ENCODE measurements at regions not wholly inside any gene's neighbourhood (a gene's known extent, or its start where the extent isn't known, plus 50 kb on each side); places are given as distances from the start of the nearest gene placed in this dataset.

DNA sequence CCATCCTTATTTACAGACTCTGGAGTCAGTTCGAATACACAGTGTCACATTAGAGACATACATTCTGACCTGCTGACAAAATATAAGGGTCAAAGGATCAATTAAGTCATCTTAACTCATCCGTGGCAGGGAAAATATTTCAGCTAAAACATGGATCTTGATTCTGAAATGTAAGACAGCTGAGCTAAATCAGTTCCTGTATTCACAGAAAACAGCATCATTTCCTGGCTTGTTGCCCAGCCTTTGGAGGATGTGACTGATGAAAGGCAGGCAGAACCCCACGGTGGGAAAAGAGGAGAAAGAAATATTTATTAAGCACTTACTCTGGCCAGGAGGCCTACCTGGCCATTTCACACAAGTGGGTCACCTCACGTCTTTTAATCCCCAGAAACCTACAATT lies 101.9 kb downstream of the GAS2L3 start:
- peak; percentile 21 to 90 for DNase-seq (ENCODE audit: low read depth in 2 of 2)

DNA sequence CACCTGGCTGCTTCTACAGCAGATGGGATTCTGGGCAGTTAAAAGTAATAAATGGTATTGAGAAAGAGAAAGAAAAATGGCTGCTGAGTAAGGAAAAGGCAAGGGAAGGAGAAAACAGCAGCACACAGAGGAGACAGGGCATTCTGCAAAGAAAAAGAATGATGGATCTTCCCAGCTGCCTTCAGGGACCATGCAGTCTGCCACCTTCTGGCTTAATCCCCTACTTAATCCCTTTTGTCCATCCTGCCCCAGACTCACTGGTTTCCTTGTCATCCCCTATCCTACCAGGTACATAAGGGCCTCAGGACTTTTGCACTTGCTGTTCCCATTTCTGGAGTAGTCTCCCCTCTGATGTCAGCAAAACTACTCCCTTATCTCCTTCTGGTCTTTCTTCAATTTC lies 107.6 kb downstream of the GAS2L3 start:
- DNase-seq (ENCODE audit: low read depth in 2 of 2) = no peak

DNA sequence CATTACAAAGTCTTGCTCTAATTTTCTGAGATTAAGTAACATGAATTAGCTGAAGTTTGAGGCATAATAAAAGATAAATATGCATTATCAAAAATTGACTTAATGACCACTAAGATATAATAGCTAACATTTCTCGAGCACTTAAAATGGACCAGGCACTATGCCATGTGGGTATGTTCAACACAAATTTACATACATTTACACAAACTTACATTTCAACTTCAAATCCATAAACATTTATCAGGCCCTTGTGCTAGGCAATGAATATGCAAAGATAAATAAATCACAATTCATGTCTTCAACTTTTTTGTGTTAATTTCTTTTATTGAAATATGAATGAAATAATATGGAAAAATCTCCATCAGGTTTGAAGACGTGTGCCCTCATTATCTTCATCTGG lies 108.7 kb downstream of the GAS2L3 start:
- no peak for DNase-seq (ENCODE audit: low read depth in 2 of 2)

DNA sequence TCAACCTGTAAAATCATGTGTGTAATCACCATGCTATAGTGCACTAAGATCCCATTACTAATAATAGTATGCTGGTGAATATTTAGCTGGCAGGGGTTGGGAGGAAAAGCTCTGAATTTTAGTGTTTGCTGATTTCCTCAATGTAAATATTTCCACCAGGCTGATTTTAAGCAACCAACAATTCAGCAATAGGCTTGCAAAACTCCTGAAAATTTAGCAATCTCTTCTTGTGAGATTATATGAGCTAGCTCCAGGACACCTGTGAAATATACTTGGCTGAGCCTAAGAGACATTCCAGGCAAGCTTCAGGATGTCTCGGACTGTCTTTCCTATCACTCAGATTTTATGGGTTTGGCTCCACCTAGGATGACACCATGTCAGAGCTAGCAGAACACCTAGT lies 106.9 kb upstream of the ANO4 start:
- no peak for DNase-seq (ENCODE audit: low read depth in 2 of 2)

DNA sequence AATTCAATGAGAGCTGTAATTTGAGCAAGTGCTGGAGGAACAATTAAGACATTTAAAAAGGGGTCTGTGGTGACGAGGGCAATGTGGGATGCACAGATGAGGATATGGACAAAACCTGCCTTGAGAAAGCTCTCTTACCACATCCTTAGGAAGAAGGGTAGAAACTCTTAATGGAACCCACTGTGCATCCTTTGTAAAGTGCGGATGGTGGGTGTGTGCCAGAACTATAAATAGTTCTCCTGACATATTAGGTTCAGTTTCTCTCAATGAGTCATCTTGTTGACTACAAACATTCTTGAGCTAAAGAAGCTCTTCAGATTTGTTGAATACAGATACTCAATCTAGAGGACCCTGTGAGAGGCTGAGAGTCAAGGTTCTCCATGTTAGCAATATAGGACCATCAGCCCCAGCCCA lies 106.1 kb upstream of the ANO4 start:
- no peak for DNase-seq (ENCODE audit: low read depth in 2 of 2)

DNA sequence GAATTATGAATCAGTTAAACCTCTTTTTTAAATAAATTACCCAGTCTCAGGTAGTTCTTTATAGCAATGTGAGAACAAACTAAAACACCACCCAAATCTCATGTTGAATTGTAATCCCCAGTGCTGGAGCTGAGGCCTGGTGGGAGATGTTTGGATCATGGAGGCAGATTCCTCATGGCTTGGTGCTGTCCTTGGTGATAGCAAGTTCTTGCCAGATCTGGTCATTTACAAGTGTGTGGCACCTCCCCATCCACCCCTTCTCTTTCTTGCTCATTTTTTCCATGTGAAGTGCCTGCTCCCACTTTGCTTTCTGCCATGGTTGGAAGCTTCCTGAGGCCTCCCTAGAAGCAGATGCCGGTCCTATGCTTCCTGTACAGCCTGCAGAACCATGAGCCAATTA lies 102.1 kb upstream of the ANO4 start:
- DNase-seq (ENCODE audit: low read depth in 2 of 2) = no peak

DNA sequence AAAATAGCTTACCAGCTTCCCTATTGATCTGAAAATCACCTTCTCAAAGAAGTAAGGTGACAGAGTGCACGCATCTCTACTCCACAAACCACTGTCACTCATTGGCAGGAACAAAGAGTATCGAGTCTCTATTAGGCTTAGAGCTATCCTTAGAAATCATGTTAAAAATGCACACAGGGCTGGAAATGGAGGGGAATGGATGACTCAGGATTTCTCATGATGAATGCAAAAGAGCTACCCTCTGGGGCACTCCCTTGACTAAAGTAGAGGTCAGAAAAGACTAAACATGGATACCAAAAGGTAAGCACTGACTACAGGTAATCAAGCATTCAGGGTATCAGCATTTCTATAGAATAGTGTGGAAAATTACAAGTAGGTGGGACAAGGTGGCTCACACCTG lies 96.1 kb upstream of the ANO4 start:
- no peak for DNase-seq (ENCODE audit: low read depth in 2 of 2)

DNA sequence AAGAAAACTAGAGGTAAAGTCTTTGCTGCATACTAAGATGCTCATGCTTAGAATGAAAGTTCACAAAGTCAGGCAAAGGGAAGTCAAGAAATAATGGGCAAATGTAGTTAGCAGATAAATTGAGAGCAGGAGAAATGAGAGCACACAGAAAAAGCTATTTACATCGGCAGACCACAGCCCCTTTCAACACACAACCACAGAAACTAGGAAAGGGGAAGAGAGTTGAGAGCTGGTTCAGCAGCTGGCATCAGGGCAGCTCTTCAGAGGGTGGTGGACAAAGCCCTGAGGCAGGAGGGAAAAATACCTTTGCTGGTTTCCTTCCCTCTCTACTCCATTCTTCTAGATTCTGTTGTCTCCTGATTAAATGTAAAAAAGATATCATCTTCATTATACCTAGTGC lies 95.4 kb upstream of the ANO4 start:
- DNase-seq (ENCODE audit: low read depth in 2 of 2) = no peak

DNA sequence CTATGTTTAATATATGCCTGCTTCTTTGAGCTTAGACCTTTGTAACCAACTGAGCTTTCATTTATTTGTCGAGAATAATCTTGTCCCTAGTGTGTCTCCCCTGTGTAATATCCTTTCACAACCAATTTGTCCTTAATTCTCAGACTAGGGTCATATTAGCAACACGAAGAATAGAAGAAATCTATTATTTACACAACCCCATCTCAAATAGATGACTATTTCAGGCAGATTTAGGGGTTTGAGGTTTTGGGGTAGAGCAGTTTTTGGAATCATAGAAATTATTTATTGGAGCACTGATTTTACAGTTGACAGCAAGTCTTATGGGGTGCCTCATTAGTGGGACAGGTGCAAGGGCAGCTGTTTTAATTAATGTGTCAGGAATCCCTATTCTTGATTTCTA lies 91.2 kb upstream of the ANO4 start:
- DNase-seq (ENCODE audit: low read depth in 2 of 2) = no peak

DNA sequence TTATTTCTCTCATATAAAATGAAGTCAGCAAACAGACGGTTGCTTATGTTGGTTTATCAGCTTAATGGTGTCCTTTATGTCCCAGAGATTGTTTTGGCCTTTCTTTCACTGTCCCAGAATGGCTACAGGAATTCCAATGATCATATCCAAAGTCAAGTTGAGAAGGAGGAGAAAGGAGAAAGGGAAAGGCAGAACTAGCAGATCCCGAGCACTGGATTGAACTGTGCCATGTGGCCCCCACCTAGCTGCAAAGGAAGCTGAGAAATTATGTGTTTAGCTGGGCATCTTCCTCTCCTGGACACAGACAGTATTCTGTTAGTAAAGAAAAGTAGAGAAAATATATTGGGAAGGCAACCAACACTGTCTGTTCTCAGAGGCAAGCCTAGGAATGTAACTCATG lies 90.7 kb upstream of the ANO4 start:
- no peak for DNase-seq (ENCODE audit: low read depth in 2 of 2)

DNA sequence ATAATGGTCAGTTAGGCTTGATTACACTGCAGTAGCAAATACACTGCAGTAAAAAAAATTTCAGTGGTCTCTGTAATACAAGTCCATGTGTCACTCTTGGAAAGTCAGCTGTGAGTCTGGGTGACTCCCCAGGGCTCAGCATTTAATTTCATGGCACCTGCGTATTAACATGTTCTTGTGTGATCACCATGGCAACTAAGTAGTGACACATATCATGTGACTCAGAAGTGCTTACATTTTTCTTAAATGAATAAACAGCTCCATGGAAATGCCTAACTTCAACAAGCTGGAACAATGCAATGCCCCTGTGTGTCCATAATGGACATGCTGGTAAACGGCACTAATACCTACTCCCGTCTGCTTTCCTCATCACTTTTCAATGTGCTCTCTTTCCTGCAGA lies 88.5 kb upstream of the ANO4 start:
- DNase-seq (ENCODE audit: low read depth in 2 of 2) = no peak

DNA sequence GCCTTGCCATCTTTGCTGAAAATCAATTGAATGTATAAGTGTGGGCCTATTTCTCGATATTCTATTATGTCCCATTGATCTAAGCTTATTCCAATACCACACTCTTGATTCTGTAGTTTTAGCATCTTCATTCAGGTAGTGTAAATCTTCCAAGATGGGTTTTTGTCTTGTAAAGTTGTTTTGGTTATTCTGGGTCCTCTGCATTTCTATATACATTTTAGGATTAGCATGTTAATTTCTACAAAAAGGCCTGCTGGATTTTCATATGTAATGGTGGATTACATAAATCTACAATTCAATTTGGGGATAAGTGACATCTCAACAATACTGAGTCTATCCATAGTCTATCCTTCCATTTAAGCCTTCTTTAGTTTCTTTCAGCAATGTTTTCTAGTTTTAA lies 86.0 kb upstream of the ANO4 start:
- no peak for DNase-seq (ENCODE audit: low read depth in 2 of 2)

DNA sequence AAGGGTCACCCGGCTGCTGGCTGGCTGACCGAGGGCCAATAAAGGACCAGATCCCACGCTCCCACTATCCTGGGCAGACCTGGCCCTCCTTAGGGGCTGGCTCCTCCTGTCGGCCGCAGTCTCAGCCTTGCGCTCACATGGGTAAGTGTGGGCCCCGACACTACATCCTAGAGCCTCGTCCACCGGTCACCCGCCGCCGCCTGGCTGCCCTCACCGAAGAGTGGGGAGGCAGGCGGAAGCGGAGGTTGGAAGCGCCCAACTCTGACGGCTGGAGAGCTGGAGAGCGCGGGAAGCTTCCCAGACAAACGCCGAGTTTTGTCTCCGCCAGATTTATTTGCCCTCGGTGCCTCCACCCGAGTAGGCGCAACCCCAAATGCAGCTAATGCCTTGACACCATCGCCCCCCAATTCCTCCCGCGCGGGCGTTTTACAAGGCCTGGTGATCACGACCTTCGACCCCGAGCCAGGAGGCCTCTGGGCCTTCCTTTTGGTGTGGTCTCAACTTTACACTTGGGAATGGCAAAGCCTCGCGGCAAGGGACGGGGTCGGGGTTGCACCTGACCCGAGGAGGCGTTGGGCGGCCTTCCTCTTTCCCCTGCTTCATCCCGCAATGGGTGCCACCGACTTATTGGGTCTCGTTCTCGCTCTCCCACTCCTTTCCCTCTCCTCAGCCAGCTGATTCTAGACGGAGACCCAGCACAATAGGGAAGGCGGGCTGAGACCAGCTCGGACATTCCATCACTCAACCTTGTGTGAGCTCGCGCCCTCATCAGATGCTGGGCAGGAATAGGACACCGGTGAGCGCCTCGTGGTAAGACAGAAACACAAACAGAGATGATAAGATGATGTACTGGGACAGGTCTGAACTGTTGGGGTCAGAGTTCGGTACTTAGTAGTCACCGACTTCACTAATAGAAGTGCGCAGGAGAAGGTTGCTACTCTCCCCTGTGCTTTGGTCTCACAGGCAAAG lies 78.3 kb upstream of the ANO4 start:
- DNase-seq (ENCODE audit: low read depth in 2 of 2) = no peak

DNA sequence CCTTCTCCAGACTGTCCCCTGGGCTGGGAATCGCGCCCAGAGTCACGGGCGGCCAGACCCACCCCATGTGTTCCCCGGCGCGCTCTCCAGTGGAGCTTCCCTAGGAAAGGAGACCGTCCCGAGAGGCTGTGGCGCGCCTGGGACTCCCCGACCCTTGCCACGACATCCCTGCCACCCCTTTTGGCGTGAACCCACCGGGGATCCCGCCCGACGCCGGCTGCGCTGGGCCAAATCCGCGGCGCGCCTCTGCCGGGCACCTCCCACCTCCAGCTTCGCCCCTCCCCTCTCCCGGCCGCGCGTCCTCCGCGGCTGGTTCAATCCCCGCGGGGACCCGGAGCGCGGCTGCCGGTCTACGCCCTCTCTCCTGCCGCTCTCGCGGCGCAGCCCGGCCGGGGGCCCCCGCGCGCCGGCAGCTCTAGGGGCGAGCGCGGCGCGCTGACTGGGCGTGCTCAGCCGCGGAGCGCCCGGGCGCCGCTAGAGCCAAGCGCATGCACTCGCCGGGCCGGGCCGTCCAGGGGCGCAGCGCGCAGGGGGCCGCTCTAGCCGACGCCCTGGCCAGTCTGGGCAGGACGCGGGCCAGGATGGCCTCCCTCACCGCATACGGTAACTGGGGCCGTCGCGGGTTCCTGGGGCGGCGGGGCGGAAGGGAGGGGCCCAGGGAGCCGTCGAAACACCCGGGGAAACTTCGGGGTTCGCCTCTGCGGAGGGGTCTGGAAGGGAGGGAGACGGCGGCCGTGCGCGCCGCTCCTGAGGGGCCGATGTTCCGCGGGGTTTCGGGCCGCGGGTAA lies 77.4 kb upstream of the ANO4 start:
- peak in 1 of 2 donors; percentile 34 for DNase-seq (ENCODE audit: low read depth in 2 of 2)

DNA sequence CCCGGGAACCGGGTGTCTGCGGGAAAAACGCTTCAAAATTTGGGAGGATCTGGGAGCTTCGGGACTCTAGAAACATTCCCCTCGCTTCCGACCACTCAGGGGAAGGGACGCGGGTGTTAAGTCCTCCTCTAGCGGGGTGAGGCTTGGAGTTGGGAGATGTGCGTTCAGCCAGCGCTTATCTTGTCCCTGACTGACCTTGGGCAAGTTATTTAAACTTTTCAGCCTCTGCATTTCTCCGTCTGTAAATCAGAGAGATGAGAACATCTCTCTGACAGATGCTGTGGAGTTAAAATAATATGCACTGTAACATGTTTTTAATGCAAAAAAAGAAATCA lies 76.9 kb upstream of the ANO4 start:
- DNase-seq (ENCODE audit: low read depth in 2 of 2) = no peak

DNA sequence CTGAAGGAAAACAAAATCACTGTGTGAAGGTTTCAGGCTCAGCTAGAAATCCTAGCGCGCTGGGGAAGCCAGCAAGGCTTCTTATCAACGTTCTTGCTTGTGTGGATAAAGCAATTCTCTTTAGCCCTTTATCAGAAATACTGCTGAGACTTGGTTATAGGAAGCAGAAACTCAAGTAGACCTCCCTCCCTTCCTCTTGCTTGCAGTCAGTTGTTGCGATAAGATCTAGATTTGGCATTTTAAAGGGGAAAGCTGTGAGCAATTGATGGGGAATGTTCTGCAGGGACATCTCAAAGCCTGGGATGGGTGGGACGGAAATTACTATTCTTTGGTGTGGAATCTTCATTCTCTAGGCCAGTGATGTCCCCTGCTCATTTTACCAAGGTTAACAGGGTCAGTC lies 76.4 kb upstream of the ANO4 start:
- DNase-seq (ENCODE audit: low read depth in 2 of 2) = no peak

DNA sequence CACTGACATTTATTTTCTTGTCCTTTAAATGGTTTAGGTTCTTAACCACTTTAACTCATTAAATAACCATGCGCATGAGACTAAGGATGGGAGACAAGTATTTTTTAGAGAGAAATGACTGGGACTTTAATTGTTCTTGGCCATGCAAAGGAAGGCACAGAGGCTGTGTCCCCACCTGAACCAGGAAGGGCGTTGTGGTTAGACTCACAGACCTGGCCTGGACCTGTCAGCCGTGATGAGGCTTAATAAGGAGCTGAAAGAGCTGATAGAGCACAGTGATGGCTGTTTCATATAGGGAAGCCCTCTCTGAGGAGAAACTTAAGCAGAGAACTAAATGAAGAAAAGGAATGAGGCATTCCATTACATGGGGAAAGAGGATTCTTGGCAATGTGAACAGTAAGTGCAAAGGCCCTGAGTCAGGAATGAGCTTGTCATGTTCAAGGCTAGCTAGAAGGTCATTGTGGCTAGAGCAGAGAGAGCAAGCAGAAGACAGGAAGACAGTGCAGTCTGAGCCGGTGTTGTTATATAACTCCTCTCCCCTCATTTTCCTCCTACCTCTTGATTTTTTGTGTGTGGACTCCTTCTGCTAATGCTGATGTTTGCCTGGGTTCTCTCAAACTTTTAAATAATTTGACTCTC lies 74.4 kb upstream of the ANO4 start:
- DNase-seq (ENCODE audit: low read depth in 2 of 2) = no peak

DNA sequence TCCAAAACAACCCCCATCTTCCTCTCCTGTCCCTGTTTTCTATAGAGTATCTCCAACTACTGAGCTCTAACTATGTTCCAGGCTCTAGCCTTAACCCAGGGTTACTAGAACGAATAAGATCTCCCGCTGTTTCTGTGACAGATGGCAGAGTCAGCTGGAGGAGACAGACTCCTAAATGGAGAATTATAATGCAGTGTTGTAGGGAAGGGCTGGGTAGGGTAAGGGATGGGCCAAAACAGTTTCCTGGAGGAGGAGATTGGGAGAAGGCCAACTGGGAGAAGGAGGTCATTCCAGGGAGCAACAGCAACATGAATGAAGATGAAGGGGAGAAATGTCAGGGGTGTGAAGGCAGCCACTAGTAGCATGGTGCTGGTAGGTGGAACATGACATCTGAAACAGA lies 73.4 kb upstream of the ANO4 start:
- DNase-seq (ENCODE audit: low read depth in 2 of 2) = no peak

DNA sequence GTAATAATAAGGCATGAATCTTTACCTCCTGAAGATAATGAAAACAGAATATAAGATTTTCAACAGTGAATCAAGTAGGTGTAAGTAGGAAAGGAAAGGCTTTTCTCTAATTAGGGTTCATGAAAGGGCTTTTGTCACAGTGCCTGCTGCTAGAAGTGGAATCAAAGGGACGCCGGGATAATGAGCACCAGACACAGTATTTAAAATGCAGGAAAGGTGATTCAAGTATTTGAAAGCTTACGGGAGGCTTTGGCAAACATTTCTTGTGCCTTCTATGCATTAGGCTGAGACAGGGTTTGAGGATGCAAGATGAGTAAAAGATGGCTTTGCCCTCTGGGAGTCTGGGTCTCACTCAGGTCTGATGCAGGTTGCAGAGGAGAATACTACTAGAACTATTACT lies 70.5 kb upstream of the ANO4 start:
- no peak for DNase-seq (ENCODE audit: low read depth in 2 of 2)

DNA sequence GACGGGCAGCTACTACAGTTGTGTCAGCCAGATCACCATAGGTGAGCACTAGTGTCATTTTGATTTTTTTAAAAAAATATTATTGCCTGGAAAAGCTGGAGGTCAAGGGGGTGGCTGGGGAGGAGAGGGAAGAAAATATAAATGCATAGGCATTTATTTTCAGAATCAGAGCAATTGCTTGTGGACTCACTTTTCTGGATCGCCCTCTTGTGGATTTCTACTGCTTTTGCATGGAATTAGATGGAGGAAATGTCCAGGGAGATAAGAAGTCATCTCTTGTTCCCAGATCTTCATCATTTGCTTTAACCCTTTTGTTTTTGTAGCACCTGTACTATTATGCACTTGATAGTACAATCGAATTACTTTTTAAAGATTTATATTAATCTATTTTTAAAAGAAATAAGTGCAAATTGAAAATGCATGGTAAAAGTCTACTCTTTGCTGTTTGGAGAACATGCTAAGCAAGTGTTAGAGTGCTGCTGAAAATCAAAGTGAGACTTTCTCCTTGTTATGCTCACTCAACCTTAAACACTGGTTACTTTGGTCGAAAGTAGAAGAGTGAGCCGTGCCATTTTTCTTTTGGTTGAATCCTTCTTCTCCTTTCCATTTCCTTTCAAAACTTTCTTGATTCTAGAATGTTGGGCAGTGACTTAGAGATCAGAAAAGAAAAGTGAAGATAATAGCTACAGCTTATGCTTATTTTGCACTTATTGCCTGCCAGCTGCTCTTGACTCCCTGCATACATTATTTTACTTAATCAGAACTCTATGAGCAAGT lies 60.6 kb upstream of the ANO4 start:
- peak; percentile 29 to 66 for DNase-seq (ENCODE audit: low read depth in 2 of 2)

DNA sequence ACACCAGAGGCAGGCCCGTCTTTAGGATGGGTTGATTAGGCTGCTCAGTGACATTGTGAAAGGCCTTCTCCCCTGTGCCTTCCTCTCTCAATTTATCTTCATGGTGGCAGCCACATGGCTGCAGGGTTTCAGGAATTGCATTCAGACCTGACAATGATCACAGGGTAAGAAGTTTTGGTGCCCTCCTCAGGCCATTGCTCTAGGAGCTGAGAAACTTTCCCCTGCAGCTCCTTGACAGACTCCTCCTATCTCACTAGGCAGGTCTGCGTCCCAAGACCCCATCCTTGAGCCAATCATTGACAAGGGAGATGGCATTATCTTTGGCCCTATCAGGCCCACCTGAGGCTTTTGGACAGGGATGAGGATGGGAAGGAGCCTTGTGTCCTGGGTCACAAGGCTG lies 57.4 kb upstream of the ANO4 start:
- DNase-seq (ENCODE audit: low read depth in 2 of 2) = no peak

DNA sequence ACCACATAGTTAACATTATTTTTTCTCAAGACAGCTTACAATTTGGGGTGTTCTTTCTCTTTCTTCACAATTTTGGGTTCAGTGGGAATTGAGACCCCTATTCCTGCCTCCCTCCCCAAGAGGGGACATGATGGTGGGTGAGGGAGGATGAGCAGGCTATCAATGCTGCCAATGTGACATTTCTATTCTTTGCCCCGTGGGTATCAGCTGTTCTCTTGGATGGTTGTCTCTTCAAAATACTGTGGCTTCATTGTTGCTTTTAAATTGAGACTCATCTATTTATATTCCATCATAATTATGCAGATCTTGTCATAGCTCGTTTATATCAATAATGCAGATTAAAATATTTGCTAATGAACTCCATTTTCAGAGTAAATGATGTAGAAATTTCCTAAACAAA lies 56.5 kb upstream of the ANO4 start:
- DNase-seq (ENCODE audit: low read depth in 2 of 2) = no peak

Measured in dermis microvascular lymphatic vessel endothelial cell (primary cell).